ENCODE measurements at regions not wholly inside any gene's neighbourhood (a gene's known extent, or its start where the extent isn't known, plus 50 kb on each side); places are given as distances from the start of the nearest gene placed in this dataset.

- TF ChIP-seq, protein P1, sequence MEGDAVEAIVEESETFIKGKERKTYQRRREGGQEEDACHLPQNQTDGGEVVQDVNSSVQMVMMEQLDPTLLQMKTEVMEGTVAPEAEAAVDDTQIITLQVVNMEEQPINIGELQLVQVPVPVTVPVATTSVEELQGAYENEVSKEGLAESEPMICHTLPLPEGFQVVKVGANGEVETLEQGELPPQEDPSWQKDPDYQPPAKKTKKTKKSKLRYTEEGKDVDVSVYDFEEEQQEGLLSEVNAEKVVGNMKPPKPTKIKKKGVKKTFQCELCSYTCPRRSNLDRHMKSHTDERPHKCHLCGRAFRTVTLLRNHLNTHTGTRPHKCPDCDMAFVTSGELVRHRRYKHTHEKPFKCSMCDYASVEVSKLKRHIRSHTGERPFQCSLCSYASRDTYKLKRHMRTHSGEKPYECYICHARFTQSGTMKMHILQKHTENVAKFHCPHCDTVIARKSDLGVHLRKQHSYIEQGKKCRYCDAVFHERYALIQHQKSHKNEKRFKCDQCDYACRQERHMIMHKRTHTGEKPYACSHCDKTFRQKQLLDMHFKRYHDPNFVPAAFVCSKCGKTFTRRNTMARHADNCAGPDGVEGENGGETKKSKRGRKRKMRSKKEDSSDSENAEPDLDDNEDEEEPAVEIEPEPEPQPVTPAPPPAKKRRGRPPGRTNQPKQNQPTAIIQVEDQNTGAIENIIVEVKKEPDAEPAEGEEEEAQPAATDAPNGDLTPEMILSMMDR (IDR thresholded peaks at IDR 0.05): no peak
- TF ChIP-seq POLR2A (IDR thresholded peaks at IDR 0.05): no peak
Measured at GRCh38 chr3:188095431-188095830, 58.5 kb upstream of the LPP start.

Measured in thyroid gland (tissue), 4 donors.